Activated CD8-positive, alpha-beta memory T cell treated with anti-CD3 and anti-CD28 coated beads, Interleukin-2, amount 50 U/mL, for 48 hours (primary cell): ENCODE measurements at regions not wholly inside any gene's neighbourhood (a gene's known extent, or its start where the extent isn't known, plus 50 kb on each side); places are given as distances from the start of the nearest gene placed in this dataset.

Experiments
- DNase-seq: peaks from one replicate; pipeline ENCODE4 v3.0.0-alpha.2; 2020

DNA sequence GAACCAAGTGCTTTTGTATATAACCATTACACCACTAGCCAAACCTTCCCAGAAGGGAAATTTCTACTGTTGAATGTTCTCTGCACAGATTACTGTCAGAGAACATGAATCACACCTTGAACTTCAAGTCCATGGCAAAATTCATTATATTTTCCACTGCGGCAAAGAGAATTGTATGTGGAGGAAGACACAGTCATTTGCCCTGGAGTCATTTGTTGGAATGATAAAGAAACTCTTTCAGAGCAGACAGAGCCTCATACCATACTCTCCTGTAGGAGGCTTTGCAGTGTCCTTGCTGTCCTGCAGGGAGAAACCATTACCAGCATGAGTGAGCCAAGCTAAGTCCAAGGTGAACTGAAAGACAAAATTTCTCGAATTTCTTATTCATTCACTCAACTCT lies 369.0 kb downstream of the ARHGEF28 start:
- no peak for DNase-seq
